H9 (cell line): ENCODE measurements at regions not wholly inside any gene's neighbourhood (a gene's known extent, or its start where the extent isn't known, plus 50 kb on each side); places are given as distances from the start of the nearest gene placed in this dataset.

ENCODE experiments used
- DNase-seq: peaks from one replicate; pipeline ENCODE4 v3.0.0-alpha.2; 2017
- H2AFZ ChIP-seq: one replicate; pipeline ENCODE4 v1.6.1; 2013; ENCODE audit warnings: mild to moderate bottlenecking, low read length, control low read depth, moderate library complexity
- H2AK5ac ChIP-seq: 2 replicates; pipeline ENCODE4 v1.6.1; 2013; ENCODE audit warnings: low read length, control low read depth, mixed read lengths; ENCODE audit not compliant: insufficient read length
- H2BK120ac ChIP-seq: one replicate; pipeline ENCODE4 v1.6.1; 2013; ENCODE audit warnings: low read depth, mild to moderate bottlenecking, low read length, control low read depth, inconsistent platforms; ENCODE audit not compliant: poor library complexity, severe bottlenecking
- H2BK12ac ChIP-seq: 2 replicates; pipeline ENCODE4 v1.6.1; 2013; ENCODE audit warnings: low read length, control low read depth, mixed read lengths, low read depth; ENCODE audit not compliant: insufficient read length
- H2BK15ac ChIP-seq: 2 replicates; pipeline ENCODE4 v1.6.1; 2013; ENCODE audit warnings: low read depth, low read length, control low read depth
- H2BK20ac ChIP-seq: one replicate; pipeline ENCODE4 v1.6.1; 2013; ENCODE audit warnings: low read depth, mild to moderate bottlenecking, low read length, control low read depth, inconsistent platforms; ENCODE audit not compliant: poor library complexity, severe bottlenecking
- H2BK5ac ChIP-seq: 2 replicates; pipeline ENCODE4 v1.6.1; 2013; ENCODE audit warnings: low read length, control low read depth, mixed read lengths; ENCODE audit not compliant: insufficient read length
- H3K14ac ChIP-seq: 2 replicates; pipeline ENCODE4 v1.6.1; 2013; ENCODE audit warnings: low read length, control low read depth; ENCODE audit not compliant: insufficient read depth
- H3K18ac ChIP-seq: 2 replicates; pipeline ENCODE4 v1.6.1; 2013; ENCODE audit warnings: low read depth, mild to moderate bottlenecking, mixed read lengths, low read length, control low read depth; ENCODE audit not compliant: insufficient read length
- H3K23ac ChIP-seq: 2 replicates; pipeline ENCODE4 v1.6.1; 2013; ENCODE audit warnings: low read length, control low read depth, mixed read lengths, low read depth; ENCODE audit not compliant: insufficient read length
- H3K23me2 ChIP-seq: 2 replicates; pipeline ENCODE4 v1.6.1; 2013; ENCODE audit warnings: low read depth, mild to moderate bottlenecking, mixed read lengths, low read length, control low read depth; ENCODE audit not compliant: insufficient read length, poor library complexity, severe bottlenecking
- H3K27ac ChIP-seq: 2 replicates; pipeline ENCODE4 v1.5.1; 2013; ENCODE audit warnings: low read length, control low read depth, mixed read lengths, low read depth; ENCODE audit not compliant: insufficient read length
- H3K27me3 ChIP-seq: 2 replicates; pipeline ENCODE4 v1.6.1; 2013; ENCODE audit warnings: low read length, control low read depth, inconsistent platforms; ENCODE audit not compliant: insufficient read depth
- H3K4ac ChIP-seq: 2 replicates; pipeline ENCODE4 v1.6.1; 2013; ENCODE audit warnings: low read depth, mild to moderate bottlenecking, control low read depth, inconsistent platforms, low read length, moderate library complexity
- H3K4me1 ChIP-seq: 2 replicates; pipeline ENCODE4 v1.6.1; 2013; ENCODE audit warnings: low read length, control low read depth, inconsistent platforms; ENCODE audit not compliant: insufficient read depth
- H3K4me2 ChIP-seq: 2 replicates; pipeline ENCODE4 v1.6.1; 2013; ENCODE audit warnings: low read length, control low read depth, mixed read lengths; ENCODE audit not compliant: insufficient read length, insufficient read depth
- H3K56ac ChIP-seq: 2 replicates; pipeline ENCODE4 v1.6.1; 2013; ENCODE audit warnings: low read depth, mild to moderate bottlenecking, mixed read lengths, low read length, control low read depth; ENCODE audit not compliant: insufficient read length
- H3K79me1 ChIP-seq: 2 replicates; pipeline ENCODE4 v1.6.1; 2013; ENCODE audit warnings: low read depth, mild to moderate bottlenecking, moderate library complexity, low read length, control low read depth, inconsistent platforms; ENCODE audit not compliant: insufficient read depth, poor library complexity, severe bottlenecking
- H3K79me2 ChIP-seq: 2 replicates; pipeline ENCODE4 v1.6.1; 2013; ENCODE audit warnings: low read length, control low read depth, inconsistent platforms; ENCODE audit not compliant: insufficient read depth
- H3K9ac ChIP-seq: 2 replicates; pipeline ENCODE4 v1.6.1; 2013; ENCODE audit warnings: low read length, control low read depth, mixed read lengths; ENCODE audit not compliant: insufficient read length; ENCODE audit errors: extremely low read depth
- H3K9me3 ChIP-seq: one replicate; pipeline ENCODE4 v1.6.1; 2013; ENCODE audit warnings: low read depth, low read length, inconsistent platforms; ENCODE audit not compliant: control insufficient read depth
- H3T11ph ChIP-seq: one replicate; pipeline ENCODE4 v1.6.1; 2013; ENCODE audit warnings: mild to moderate bottlenecking, low read length, control low read depth, inconsistent platforms
- H4K20me1 ChIP-seq: one replicate; pipeline ENCODE4 v1.6.1; 2013; ENCODE audit not compliant: control insufficient read depth, insufficient read length, insufficient read depth
- H4K5ac ChIP-seq: 2 replicates; pipeline ENCODE4 v1.6.1; 2013; ENCODE audit warnings: low read depth, mild to moderate bottlenecking, mixed read lengths, low read length, control low read depth; ENCODE audit not compliant: insufficient read length
- H4K8ac ChIP-seq: replicated peaks from 2 replicates; pipeline ENCODE4 v1.6.1; 2013; ENCODE audit warnings: low read length, control low read depth, mixed read lengths, low read depth; ENCODE audit not compliant: insufficient read length
- H4K91ac ChIP-seq: 2 replicates; pipeline ENCODE4 v1.6.1; 2013; ENCODE audit warnings: low read depth, mild to moderate bottlenecking, moderate library complexity, mixed read lengths, low read length, control low read depth; ENCODE audit not compliant: insufficient read length
- H3K27ac Mint-ChIP-seq, 3 experiments: 2 replicates in 2 of 3; 3 replicates in 1 of 3; pipeline ENCODE4 v1.8.0; 2020 to 2021; ENCODE audit warnings: mixed read lengths in 3 of 3, mild to moderate bottlenecking in 1 of 3, moderate library complexity in 1 of 3
- H3K27me3 Mint-ChIP-seq: 2 replicates; pipeline ENCODE4 v1.8.0; 2021; ENCODE audit warnings: low read depth, mild to moderate bottlenecking, moderate library complexity, mixed read lengths
- H3K36me3 Mint-ChIP-seq, 3 experiments: 2 replicates in 2 of 3; 3 replicates in 1 of 3; pipeline ENCODE4 v1.8.0; 2020 to 2021; ENCODE audit warnings: low read depth in 3 of 3, mixed read lengths in 3 of 3; ENCODE audit not compliant: insufficient read depth in 1 of 3
- H3K4me1 Mint-ChIP-seq, 2 experiments: 2 replicates each; pipeline ENCODE4 v1.8.0; 2020; ENCODE audit warnings: mixed read lengths in 2 of 2
- H3K4me3 Mint-ChIP-seq, 2 experiments: 2 replicates in 1 of 2; 3 replicates in 1 of 2; pipeline ENCODE4 v1.8.0; 2020 to 2021; ENCODE audit warnings: mild to moderate bottlenecking in 2 of 2, mixed read lengths in 2 of 2, moderate library complexity in 1 of 2
- H3K9me3 Mint-ChIP-seq, 2 experiments: 2 replicates in 1 of 2; 3 replicates in 1 of 2; pipeline ENCODE4 v1.8.0; 2020; ENCODE audit warnings: mild to moderate bottlenecking in 2 of 2, mixed read lengths in 2 of 2, moderate library complexity in 1 of 2
- CTCF ChIP-seq: fragments of 200-600 bp; sonication (generic); conservative IDR thresholded peaks from 3 replicates; pipeline ENCODE4 v1.8.0; 2021; ENCODE audit warnings: antibody characterized with exemption, mild to moderate bottlenecking
- WGBS: extraction: QIAGEN DNeasy Blood & Tissue Kit; methylation state at CpG from one replicate; pipeline ENCODE4 v1.1.7; 2013; ENCODE audit warnings: missing lambda C conversion rate, low lambda C conversion rate, mixed read lengths; ENCODE audit not compliant: insufficient read length; ENCODE audit errors: extremely low coverage; 5-methylcytosine and 5-hydroxymethylcytosine counted together

GRCh38 chr6:11288065-11288464, 55.6 kb upstream of the NEDD9 start:
- Histone ChIP-seq H2BK15ac (no peak overlapping the region), H3K79me1 (no peaks in the 10 kb centered on the region), H3K9me3 (no peaks in the 10 kb centered on the region), H3K14ac (no peak overlapping the region), H3K79me2 (no peaks in the 10 kb centered on the region), H3K27me3 (no peaks in the 10 kb centered on the region; the same call in 1 of the 2 replicates), H3K23ac (no peak overlapping the region), H3K4me2 (no peak overlapping the region), H3K56ac (no peak overlapping the region), H3K9ac (no peak overlapping the region), H4K91ac (no peak overlapping the region), H2AK5ac (no peak overlapping the region), H3K4ac (no peak overlapping the region), H2BK20ac (no peak overlapping the region), H3K27ac (no peak overlapping the region), H3K18ac (no peak overlapping the region), H2BK12ac (no peak overlapping the region), H4K8ac (no peak overlapping the region), H3T11ph (no peak overlapping the region), H2BK120ac (no peak overlapping the region), H4K5ac (no peak overlapping the region), H4K20me1 (no peaks in the 10 kb centered on the region), H2BK5ac (no peak overlapping the region), H2AFZ (no peak overlapping the region), H3K23me2 (no peaks in the 10 kb centered on the region), H3K4me1 (no peaks in the 10 kb centered on the region)
- no peak for TF ChIP-seq CTCF
- no peaks in the 10 kb centered on the region for H3K4me1 Mint-ChIP-seq
- no peaks in the 10 kb centered on the region; a peak in 2 of 7 replicates for H3K36me3 Mint-ChIP-seq
- H3K27me3 Mint-ChIP-seq: no peaks in the 10 kb centered on the region
- whole genome bisulfite sequencing: no CpG with 5 or more reads among the region's 7 CpGs
- no peak overlapping the region for H3K4me3 Mint-ChIP-seq
- H3K27ac Mint-ChIP-seq: no peak overlapping the region
- H3K9me3 Mint-ChIP-seq: peaks cover 3 to 4% of the 10 kb centered on the region in 2 experiments; a peak in 4 of 5 replicates
- no peak for DNase-seq
